Activated CD4-positive, alpha-beta T cell treated with anti-CD3 and anti-CD28 coated beads, Interleukin-2, amount 50 U/mL, for 24 hours (primary cell): ENCODE measurements at regions not wholly inside any gene's neighbourhood (a gene's known extent, or its start where the extent isn't known, plus 50 kb on each side); places are given as distances from the start of the nearest gene placed in this dataset.
"Not testable (repeated sequence)": the region's sequence is repeated elsewhere in the genome, so short reads cannot be mapped to it uniquely, and the experiment has no call there.

Source experiments
- DNase-seq, 2 donors: peaks; one replicate each; pipeline ENCODE4 v3.0.0-alpha.2; 2020; ENCODE audit warnings: low read depth in 1 of 2, low spot score in 1 of 2

GRCh38 chr22:34805771-34806170 is 260.2 kb upstream of the ISX start:
- DNase-seq = no peak

- DNase-seq = no peak
Measured at GRCh38 chr22:34808618-34809017, 257.3 kb upstream of the ISX start.

GRCh38 chr22:34812631-34813030 is 253.3 kb upstream of the ISX start:
- no peak for DNase-seq

GRCh38 chr22:34814260-34815025 is 251.5 kb upstream of the ISX start:
- no peak for DNase-seq

- DNase-seq = no peak
Measured at GRCh38 chr22:34829485-34829884, 236.5 kb upstream of the ISX start.

DNA sequence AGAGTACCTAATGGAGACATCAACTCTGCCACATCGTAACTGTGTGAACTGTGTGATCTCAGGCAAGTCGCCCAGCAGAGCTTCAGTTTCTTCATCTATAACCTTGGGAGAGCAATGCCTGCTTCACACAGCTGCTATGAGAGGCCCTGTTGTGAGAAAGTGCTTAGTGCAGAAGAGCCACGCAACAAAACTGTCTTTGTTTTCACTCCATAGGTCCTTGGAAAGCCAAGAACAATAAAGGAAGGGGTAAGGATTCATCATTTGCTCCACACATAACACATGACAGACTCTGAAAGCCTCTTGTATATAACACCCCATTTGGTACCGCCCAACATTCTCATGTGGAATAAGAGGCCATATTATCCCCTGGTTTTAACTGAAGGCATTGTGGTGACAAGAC is 231.9 kb upstream of the ISX start:
- DNase-seq = no peak

GRCh38 chr22:34834541-34834940 is 231.4 kb upstream of the ISX start:
- DNase-seq = not testable (repeated sequence)

DNA sequence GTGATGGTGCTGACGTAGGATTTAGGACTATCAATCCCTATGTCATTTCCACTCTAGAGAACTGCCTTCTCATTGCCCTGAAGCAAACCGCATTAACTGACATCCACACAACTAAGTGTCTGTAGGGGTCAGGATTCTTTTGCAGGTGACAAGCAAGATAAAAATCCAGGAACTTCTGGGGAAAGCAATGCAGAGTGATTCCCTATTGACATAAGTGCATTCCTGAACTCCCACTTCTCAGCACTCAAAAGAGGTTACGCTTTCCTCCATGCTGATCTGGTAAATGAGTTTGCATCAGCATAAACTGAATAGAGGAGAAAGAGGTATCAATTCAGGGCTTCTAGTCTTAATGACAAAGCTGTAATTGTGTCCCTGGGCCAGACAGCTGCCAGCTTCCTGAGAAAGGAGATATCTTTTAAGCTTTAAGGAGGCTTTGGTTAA is 224.6 kb upstream of the ISX start:
- no peak for DNase-seq

GRCh38 chr22:34841911-34842310 is 224.0 kb upstream of the ISX start:
- DNase-seq = no peak

- no peak for DNase-seq
Measured at GRCh38 chr22:34842630-34843029, 223.3 kb upstream of the ISX start.

DNA sequence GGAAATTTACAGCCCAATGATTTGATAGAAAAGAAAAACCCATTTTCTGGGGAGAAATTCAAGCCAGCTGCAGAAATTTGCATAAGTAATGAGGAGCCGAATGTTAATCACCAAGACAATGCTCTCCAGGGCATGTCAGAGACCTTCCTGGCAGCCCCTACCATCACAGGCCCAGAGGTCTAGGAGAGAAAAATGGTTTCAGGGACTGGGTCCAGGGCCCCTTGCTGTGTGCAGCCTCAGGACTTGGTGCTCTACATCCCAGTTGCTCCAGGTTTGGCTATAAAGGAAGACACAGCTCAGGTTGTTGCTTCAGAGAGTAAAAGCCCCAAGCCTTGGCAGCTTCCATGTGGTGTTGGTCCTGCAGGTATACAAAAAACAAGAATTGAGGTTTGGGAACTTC is 222.2 kb upstream of the ISX start:
- not testable (repeated sequence) for DNase-seq

- no peak for DNase-seq
Measured at GRCh38 chr22:34845391-34845790, 220.6 kb upstream of the ISX start.

DNA sequence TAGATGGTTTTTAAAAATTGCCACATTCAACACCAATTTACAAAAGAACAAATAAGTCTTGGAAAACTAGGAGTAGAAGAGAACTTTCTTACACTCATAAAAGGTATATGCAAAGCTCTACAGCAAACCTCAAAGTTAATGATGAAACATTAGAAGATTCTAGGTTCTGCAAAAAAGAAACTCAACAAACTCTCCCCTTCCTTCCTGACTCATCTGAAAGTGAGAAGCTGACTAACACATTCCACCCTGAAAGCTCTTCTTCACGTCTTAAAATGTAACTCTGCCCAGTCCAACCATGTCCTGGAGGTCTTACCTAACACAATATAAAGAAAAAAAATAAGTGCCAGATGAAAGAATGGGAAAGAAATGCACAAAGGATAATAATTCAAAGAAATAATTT is 218.9 kb upstream of the ISX start:
- DNase-seq = no peak

DNA sequence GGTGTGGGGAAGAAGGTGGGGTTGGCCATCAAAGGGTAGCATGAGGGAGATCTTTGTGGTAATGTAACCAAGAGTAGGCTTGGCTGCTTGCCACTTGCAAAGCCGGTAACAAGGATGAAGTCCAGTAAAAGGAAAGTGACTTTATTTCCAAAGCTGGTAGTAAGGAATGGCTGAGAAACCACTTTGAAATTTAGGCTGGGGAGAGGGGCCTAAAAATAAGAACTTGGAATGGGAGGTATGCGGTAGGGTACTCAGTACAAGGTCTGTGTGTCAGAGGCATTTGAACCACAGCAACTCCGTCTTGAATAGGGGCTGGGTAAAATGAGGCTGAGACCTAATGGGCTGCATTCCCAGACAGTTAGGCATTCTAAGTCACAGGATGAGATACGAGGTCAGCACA is 216.0 kb upstream of the ISX start:
- no peak for DNase-seq

GRCh38 chr22:34851918-34852662 is 213.9 kb upstream of the ISX start:
- no peak for DNase-seq

GRCh38 chr22:34855471-34855870 is 210.5 kb upstream of the ISX start:
- no peak for DNase-seq

GRCh38 chr22:34858066-34858465 is 207.9 kb upstream of the ISX start:
- no peak for DNase-seq

GRCh38 chr22:34861787-34862186 is 204.2 kb upstream of the ISX start:
- no peak for DNase-seq

- no peak for DNase-seq
Measured at GRCh38 chr22:34866081-34866480, 199.9 kb upstream of the ISX start.

DNA sequence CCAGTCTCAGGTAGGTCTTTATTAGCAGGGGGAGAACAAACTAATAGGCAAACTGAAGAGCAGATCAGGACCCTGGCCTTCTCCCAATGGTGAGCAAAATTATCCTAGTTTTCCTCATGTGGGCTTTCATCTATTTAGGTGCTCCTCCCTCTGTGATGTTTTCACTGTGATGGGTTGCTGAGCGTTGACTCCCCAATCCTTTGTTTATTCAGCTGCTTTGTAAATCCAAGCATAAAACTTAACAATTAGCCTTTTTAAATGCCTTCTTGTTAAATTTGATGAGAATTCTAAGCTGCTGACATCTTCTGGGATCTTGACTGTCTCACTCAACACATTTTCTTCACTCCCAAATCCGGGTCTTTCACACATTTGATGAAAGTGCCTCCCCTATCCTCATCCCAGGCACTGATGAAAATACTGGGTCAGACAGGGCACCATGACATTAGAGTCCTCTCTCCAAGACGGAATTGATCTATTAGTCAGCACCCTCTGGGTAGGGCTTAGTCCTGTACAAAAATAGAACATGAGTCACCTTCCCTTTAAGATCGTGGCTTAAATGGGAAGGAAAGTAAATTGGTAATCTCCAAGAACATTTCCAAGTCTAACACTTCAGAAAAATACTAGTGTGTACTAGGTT is 199.3 kb upstream of the ISX start:
- DNase-seq = no peak

GRCh38 chr22:34877506-34877905 is 188.5 kb upstream of the ISX start:
- DNase-seq = no peak

DNA sequence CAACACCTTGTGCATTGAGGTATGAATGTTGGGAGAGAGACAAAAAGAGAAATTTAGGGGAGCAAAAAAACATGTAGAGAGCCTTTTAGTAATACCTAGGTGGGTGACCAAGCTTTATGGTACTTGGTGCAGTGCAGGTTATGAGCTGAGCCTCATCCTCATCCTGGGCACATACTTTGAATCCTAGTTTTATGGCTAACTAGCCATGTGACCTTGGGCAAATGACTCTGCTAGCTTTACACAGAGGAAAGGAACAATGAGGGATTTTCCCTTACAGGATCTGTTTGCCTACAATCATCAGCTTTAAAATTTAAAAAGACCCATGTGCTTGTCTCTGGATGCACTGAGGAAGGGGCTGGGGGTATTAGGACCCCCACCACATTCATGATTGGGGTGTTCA is 187.8 kb upstream of the ISX start:
- DNase-seq = no peak
